ENCODE measurements at regions not wholly inside any gene's neighbourhood (a gene's known extent, or its start where the extent isn't known, plus 50 kb on each side); places are given as distances from the start of the nearest gene placed in this dataset.
A peak's percentile ranks its signal among the peaks of the same experiment; 100 is the strongest.

DNA sequence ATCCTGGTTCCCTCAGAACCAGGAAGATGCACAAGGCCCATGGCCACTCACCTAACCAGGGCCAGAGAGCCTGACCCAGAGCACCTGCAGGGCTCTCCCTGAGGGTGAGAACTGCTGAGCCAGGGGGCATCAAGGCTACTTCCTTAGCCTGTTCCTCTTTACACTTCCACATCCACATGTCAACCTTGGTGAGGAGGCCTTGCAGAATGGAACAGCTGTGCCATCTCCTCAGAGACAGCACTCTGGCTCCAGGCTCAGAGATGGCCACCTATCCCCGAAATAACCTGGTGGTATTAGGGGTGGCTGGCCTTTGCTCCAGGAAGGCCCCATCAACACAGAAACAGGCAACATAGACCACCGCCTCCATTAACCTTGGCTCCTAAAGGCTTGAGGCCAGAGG lies 473.0 kb downstream of the RPS24 start:
- DNase-seq, result no peak

DNA sequence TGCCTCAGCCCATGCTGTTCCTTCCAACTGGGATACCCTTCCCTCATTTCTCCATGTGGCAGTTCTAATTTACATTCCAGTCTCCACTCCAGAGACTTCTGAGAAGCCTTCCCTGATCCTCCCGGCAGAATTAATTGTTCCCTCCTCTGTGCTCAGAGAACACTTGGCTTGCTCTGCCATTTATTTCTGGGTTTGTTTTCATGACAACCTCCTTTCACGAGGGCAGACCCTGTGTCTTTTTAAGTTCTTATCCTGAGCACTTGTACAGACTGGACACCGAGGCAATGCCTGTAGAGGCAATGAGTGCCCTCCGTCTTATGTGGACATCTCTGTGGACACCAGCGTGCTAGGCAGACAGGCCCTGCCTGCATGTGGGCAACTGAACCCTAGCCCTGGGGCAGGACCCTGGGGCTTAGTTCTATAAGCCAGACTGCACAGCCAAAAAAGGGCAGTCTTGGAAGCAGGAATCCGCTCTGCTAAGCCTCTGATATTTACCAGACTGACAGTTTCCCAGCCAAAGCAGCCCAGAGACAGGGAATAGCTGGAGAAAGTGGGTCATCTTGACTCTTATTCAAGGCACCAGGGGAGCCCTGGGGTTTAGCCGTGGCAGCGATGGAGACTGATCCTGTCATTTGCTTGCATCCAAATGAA lies 474.0 kb downstream of the RPS24 start:
- DNase-seq, result no peak

DNA sequence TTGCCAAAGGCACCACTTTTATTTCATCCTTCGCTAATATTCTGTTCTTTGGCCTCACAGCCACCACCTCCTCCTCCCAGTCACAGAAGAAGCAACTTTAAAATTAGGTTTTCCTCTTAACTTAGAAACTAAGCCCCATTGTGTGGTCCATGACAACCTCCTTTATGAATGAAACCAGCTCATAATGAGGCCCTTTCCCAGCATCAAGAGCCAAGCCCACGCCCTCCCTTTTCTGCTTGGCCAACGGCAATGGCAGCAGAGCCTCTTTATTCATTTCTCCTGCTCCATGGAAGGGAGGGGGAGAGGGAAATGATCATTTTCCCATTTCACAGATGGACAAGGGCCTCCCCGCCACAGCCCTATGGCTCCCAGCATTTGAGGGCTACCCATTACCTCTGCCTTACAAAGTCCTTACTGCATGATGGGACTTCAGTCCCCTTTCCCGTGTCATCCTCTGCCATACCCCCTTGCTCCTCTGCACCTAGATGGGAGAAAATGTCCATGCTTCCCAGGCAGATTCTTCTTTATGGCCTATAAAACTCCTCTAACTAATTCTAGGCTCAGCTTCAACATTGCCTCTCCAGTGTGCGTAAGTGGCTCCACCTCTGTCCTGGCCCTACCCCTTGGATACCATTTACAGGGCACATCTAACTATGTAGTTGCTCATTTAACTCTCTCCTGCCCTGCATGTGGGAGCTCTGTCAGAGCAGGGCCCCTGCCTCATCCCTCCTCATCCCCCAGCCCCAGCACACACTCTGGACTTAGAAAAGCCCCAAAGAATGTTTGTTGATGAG lies 475.5 kb downstream of the RPS24 start:
- no peak for DNase-seq

DNA sequence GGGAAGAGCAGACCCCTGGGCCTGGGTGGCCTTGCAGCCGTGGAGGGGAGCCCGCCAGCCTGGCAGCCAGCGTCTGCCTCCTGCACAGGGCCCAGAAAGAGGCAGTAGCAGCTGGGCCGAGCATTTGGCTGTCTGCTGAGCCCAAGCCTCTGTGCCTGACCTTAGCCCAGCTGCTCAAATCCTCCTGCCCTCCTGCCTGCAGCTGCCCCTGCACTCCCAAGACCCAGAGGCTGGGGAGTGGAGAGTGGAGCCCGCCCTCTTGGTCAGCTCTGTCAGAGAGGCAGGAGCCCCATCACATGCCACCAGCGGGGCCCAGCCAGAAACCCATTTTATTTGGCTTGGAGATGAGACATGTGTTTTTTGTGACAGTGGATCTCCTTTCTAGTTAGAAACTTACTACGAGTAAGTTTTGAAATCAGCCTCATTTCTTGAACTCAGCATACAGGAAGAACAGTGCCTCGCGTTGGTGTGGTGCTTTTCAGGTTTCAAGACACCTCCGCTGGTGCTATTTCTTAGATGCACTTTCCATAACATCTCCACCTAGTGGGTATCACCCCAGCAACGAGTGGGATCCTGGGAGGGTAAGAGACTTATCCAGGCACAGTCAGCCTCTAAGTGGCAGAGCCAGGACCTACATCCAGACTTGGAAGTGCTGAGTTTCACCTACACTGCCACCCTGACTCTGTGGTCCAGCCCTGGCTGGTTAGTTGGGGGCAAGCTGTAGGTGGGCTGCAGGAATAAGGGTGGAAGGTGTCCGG lies 477.1 kb downstream of the RPS24 start:
- DNase-seq, result no peak

- DNase-seq, result no peak
These were observed 477.9 kb downstream of the RPS24 start for GRCh38 chr10:78511324-78512204.

DNA sequence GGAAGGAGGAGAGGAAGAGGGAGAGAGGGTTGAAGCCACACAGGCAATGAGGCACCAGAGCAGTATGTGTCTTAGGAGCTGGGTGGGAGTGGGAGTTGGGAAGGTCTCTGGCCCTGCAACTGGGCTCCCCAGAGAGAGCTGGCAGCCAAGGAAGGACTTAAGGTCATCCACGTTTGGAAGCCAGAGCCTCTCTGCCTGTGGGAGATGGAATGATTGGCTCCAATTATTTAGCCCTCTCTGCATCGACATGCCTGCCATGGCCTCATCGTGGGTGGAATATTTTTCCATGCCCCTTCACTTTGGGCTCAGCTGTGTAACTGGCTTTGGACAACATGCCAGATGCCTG lies 478.5 kb downstream of the RPS24 start:
- DNase-seq, result no peak

DNA sequence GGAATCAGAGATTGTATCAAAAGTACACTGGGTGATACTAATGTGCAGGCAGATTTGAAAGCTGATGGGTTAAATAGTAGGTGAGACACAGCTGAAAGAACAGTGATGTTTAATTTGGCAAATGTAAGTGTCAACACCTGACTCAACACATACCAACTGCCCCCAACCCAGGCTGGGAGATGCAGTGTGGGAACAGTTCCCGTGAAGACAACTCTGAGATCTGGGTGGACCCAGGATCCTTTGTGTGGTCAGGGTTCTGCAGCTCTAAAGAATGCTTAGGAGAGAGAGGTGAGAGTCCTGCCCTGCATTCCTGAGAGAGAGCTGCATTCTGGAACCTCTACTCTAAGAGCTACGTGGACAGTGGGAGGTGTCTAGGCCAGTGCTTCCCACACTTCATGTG lies 479.7 kb downstream of the RPS24 start:
- DNase-seq, result no peak

GRCh38 chr10:78513986-78514385 lies 480.3 kb downstream of the RPS24 start:
- no peak for DNase-seq

- DNase-seq, result no peak
These were observed 480.8 kb downstream of the RPS24 start for GRCh38 chr10:78514459-78514858.

DNA sequence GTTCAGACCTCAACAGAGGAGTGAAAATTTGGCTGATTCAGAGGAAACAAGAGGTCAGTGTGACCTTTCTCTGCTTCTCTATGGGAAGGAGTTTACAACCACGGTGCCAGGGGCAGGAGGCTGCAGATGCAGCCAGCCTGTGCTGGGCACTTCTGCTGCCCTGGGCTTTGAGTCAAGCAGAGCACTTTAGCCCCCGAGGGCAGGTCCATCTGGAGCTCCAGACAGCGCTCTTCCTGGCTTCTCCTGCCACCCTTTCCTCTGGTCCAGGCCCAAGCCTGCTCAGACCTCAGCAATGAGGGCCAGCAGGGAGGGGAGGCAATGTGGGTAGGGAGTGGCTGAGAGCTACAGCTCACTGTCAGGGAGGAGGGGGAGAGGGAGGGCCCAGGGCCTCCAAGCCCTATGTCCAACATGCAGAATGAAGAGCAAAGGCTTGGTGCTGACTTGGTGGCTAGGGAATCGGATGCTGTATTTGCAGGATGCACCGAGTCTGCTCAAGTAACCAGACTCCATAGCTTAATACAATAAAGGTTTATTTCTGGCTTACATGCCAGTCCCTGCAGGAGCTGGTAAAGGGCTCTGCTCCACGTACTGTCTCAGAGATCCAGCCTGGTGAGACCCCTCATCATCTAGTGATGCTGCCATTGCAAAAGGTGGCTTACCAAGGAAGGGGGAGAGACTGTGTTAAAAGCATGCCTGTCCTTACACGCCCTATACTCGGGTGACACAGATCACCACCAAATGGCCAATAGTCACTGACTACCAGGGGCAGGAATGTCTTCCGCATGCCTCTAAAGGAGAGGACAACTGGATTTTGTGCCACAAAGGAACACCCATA lies 481.6 kb downstream of the RPS24 start:
- no peak for DNase-seq

- no peak for DNase-seq
These were observed 482.1 kb downstream of the RPS24 start for GRCh38 chr10:78515873-78516153.

- DNase-seq, result no peak
These were observed 482.6 kb downstream of the RPS24 start for GRCh38 chr10:78516236-78516635.

DNA sequence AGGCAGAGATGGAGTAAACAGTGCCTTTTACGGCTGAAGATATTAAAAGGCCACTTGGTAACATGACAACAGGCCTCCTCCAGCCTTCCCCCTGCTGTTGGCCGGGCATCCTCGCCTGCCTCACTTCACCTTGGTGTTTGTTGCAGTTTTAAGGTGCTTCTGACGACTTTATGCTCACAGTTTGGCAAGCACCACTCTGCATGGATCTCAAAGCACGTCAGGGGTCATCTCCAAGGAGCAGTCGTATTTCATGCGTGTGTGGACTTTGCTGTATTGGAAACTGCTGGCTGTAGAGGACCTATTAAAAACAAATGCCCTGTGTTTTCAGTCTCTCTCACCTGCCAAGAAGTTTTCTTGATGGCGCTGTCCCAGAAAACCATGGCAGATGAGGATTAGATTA lies 483.1 kb downstream of the RPS24 start:
- no peak for DNase-seq

GRCh38 chr10:78518224-78518623 lies 484.6 kb downstream of the RPS24 start:
- no peak for DNase-seq

DNA sequence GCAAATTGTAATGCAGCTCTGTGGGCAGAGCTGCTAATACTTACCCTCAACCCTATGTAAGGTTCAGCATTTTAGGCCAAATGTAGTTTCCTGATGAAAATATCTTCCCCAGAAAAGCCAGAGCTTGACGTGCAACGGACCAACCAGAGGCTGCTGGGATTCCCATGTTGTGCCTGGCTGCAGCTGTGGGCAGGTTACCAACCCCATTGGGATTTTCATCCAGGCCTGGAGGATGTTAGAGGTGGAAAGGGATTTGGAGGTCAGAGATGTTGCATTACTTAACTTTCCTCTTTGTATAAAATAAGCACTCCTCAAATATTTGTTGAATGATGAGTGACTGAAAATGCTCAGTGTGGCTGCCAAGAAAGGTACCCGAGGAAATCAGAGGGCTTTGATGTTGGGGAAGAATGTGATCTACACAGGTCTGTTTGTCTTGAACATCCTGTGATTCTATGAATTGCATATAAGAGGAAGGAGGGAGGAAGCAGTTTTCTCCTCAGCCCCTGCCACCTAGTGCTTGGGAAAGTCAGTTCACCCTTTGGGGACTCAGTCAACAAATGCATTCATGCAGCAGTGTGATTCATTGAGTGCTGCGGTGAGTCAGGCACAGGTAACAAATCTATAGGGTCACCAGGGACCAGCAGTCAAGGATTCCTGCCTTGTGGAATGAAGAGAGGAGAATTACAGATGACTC lies 487.2 kb downstream of the RPS24 start:
- peak in 1 of 2 experiments; percentile 15 for DNase-seq

DNA sequence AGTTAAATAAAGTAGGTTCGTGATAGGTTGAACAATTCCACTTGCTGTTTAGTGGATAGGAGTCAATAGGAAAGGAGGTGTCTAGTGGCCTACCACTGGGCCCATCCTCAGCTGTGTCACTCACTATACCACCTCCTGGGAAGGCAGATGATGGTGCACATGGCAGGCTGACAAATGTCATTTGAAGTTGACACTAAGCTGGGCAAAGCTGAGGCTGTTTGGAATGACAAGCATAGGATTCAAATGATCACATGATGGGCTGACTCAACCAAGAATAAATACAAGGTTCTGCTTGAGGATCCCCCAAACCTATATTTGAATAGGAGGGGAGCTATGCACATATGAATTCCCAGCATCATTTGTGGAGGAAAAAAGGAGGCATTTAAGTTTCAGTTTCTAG lies 489.8 kb downstream of the RPS24 start:
- no peak for DNase-seq

DNA sequence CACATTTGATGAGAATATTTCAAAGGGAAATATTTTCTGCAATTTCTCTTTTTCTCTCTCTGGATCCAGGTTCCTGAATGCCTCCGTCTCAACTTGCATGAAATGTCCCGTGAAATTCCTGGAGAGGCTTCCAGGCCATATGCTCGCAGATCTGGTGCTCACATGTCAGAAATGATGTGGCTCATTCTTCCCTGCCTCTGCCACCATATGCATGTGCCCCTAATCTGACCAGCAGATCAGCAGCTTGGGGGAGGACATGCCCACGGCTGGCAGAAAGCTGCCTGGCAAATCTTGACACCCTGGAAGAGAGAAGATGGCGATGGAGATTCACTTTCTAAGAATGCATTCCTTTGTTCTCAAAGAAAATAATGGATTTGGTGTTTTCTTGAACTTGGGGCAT lies 490.7 kb downstream of the RPS24 start:
- no peak for DNase-seq

DNA sequence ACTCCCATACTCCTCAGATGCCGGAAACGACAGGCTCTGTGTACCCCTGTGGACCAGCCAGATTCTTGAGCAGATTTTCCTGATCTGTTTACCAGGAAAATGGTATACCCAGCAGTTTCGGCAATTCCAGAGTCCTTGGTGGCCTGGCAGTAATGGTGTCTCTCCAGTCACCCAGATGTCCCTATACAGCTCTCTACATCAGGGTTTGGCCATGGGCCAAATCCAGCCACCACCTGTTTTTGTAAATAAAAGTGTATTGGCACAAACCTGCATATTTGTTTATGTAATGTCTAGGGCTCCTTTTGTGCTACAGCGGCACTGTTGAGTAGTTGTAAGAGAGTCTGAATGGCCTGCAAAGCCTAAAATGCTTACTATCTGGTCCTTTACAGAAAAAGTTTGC lies 491.3 kb downstream of the RPS24 start:
- no peak for DNase-seq

- no peak for DNase-seq
These were observed 492.7 kb downstream of the RPS24 start for GRCh38 chr10:78526347-78526746.

DNA sequence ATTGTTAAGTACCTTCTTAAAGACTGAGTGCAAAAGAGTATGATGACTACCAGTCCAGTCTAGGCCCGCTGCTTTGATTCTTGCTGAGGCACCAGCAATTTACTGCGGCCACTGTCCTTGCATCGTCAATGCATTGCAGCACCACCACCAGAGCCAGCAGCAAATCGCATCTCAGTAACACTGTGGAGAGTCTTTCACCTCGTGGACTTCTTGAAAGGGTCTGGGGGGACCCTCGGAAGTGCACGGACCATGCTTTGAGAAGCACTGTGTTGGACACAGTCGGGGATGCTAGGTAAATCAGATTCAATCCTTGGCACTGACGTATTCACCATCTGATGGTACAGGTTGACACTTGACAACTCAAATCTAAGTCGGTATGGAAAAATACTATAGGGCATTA lies 493.6 kb downstream of the RPS24 start:
- DNase-seq, result no peak

GRCh38 chr10:78528749-78529204 lies 495.1 kb downstream of the RPS24 start:
- DNase-seq, result no peak

DNA sequence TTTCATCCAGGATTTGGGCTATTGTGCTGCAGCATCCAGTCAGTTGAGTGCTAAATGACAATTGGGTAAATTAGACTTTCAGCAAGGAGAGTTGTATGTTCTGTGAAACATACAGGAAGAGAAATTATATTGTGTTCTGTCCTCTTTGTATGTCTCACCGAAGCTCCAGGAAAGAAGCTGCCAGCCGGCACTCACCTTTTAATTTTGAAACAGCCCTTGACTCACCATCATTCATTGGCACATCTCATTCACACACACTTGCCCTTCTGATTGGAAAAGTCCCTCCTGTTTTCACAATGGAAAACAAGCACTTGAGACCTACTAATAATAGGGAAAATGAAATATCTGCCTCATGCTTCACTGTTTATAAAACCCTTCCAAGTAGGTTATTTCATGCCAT lies 495.6 kb downstream of the RPS24 start:
- DNase-seq, result no peak

Data from activated CD4-positive, alpha-beta T cell treated with anti-CD3 and anti-CD28 coated beads, Interleukin-2, amount 50 U/mL, for 48 hours (primary cell).